DND-41 (cell line): ENCODE measurements at regions not wholly inside any gene's neighbourhood (a gene's known extent, or its start where the extent isn't known, plus 50 kb on each side); places are given as distances from the start of the nearest gene placed in this dataset.

Source experiments
- CTCF ChIP-seq: IDR thresholded peaks from 2 replicates; pipeline ENCODE4 v1.5.1; 2012; ENCODE audit warnings: borderline replicate concordance, low read length, moderate library complexity, mild to moderate bottlenecking; ENCODE audit not compliant: poor library complexity, severe bottlenecking; ENCODE audit errors: extremely low read depth
- EZH2 ChIP-seq: IDR thresholded peaks from 3 replicates; pipeline ENCODE4 v1.6.1; 2012; ENCODE audit warnings: borderline replicate concordance, low read depth, mild to moderate bottlenecking, moderate library complexity, low read length, inconsistent platforms; ENCODE audit not compliant: severe bottlenecking

- TF ChIP-seq CTCF (no peak), EZH2 (no peak)
These were observed 54.4 kb upstream of the SH3PXD2B start for GRCh38 chr5:172508471-172509404.
